ENCODE measurements at regions not wholly inside any gene's neighbourhood (a gene's known extent, or its start where the extent isn't known, plus 50 kb on each side); places are given as distances from the start of the nearest gene placed in this dataset.
"Not testable (repeated sequence)": the region's sequence is repeated elsewhere in the genome, so short reads cannot be mapped to it uniquely, and the experiment has no call there.

DNA sequence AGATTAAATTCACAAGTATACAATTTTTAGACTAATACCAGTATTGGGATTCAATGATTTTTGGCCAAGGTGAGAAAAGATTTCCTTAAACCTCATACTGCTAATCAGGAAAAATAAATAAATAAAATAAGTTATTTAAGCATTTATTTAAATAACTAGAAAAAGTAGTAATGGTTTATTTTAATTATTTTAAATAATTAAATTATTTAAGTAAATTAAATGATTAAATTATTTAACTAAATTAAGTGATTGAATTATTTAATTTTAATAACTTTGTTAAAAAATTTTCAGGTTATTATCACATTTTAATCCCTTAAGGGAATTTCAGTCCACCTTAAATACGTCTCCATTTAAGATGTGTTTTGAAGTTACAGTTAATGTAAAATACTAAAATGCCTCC, 1831.5 kb upstream of the MIR17HG start:
- no CpG with 5 or more reads among the region's 1 CpG for WGBS (ENCODE audit: insufficient coverage)
- intact Hi-C loops (cut with micrococcal nuclease) = no loop called here
- TF ChIP-seq, protein P1, sequence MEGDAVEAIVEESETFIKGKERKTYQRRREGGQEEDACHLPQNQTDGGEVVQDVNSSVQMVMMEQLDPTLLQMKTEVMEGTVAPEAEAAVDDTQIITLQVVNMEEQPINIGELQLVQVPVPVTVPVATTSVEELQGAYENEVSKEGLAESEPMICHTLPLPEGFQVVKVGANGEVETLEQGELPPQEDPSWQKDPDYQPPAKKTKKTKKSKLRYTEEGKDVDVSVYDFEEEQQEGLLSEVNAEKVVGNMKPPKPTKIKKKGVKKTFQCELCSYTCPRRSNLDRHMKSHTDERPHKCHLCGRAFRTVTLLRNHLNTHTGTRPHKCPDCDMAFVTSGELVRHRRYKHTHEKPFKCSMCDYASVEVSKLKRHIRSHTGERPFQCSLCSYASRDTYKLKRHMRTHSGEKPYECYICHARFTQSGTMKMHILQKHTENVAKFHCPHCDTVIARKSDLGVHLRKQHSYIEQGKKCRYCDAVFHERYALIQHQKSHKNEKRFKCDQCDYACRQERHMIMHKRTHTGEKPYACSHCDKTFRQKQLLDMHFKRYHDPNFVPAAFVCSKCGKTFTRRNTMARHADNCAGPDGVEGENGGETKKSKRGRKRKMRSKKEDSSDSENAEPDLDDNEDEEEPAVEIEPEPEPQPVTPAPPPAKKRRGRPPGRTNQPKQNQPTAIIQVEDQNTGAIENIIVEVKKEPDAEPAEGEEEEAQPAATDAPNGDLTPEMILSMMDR (IDR thresholded peaks at IDR 0.05) = no peak
- no peaks in the 10 kb centered on the region for H3K27me3 ChIP-seq (ENCODE audit: control insufficient read depth, insufficient read depth, low read length)
- DNase-seq = no peak
- no peak overlapping the region for H3K27ac ChIP-seq (ENCODE audit: low read length)
- Mint-ChIP-seq H3K4me3 (no peak overlapping the region), H3K27me3 (ENCODE audit: low read depth in 2 of 2) (no peaks in the 10 kb centered on the region), H3K27ac (no peak overlapping the region), H3K36me3 (no peaks in the 10 kb centered on the region), H3K9me3 (peaks cover 12 to 25% of the 10 kb centered on the region in 2 donors), H3K4me1 (no peaks in the 10 kb centered on the region)
- no peak for ATAC-seq
- H3K4me1 ChIP-seq (ENCODE audit: control insufficient read depth, insufficient read depth, low read length) = no peaks in the 10 kb centered on the region
- H3K36me3 ChIP-seq (ENCODE audit: control insufficient read depth, insufficient read depth, low read length) = no peaks in the 10 kb centered on the region
- H3K9me3 ChIP-seq (ENCODE audit: control insufficient read depth, insufficient read depth, low read length) = peaks cover 3% of the 10 kb centered on the region
- H3K4me3 ChIP-seq (ENCODE audit: low read length) = no peak overlapping the region

DNA sequence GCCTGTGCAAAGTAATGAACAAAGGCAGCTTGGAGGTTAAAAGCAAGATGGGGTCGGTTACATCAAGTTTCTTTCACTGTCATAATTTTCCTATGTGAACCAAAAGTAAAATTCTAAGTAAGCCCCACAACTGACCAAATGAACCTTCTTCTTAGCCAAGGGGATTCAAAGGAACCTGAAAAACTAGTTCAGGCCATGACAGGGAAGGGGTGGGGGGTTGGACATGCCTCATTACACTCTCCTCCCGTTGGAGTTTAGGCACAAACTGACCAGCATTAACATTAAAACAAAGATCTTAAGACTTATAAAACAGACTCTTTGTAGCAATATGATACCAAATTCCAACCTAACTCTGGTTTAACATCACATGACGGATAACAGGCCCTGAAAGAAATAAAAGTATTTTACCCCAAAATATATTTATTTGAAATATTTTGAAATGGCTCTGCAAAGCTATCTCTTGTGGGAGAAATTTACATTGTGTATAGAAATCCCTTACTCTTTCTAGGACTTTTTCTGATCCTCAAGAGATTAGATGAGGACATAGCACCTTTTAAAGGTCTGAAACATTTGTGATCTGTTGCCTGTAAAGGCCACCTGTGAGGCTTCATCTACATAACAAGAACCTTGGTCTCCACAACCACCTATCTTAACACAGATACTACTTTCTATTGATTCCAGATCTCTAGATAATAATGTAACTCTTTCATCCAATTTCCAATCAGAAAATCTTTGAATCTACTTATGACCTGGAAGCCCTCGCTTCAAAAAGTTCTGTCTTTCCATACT, 1829.0 kb upstream of the MIR17HG start:
- no peaks in the 10 kb centered on the region for H3K36me3 Mint-ChIP-seq
- DNase-seq (no peak), ATAC-seq (no peak)
- TF ChIP-seq, protein P1 (IDR thresholded peaks at IDR 0.05) = no peak
- no peaks in the 10 kb centered on the region for H3K36me3 ChIP-seq (ENCODE audit: control insufficient read depth, insufficient read depth, low read length)
- H3K27me3 Mint-ChIP-seq (ENCODE audit: low read depth in 2 of 2) = no peaks in the 10 kb centered on the region
- H3K9me3 ChIP-seq (ENCODE audit: control insufficient read depth, insufficient read depth, low read length) = peaks cover 3% of the 10 kb centered on the region
- H3K27ac Mint-ChIP-seq = no peak overlapping the region
- no peak overlapping the region for H3K4me3 ChIP-seq (ENCODE audit: low read length)
- H3K4me1 Mint-ChIP-seq = no peaks in the 10 kb centered on the region
- intact Hi-C loops (cut with micrococcal nuclease) = no loop called here
- no peak overlapping the region for H3K27ac ChIP-seq (ENCODE audit: low read length)
- 85% methylated on average over 3 of the region's 4 CpGs for WGBS (ENCODE audit: insufficient coverage)
- no peaks in the 10 kb centered on the region for H3K4me1 ChIP-seq (ENCODE audit: control insufficient read depth, insufficient read depth, low read length)
- H3K4me3 Mint-ChIP-seq = no peak overlapping the region
- H3K27me3 ChIP-seq (ENCODE audit: control insufficient read depth, insufficient read depth, low read length) = no peaks in the 10 kb centered on the region
- peaks cover 16 to 24% of the 10 kb centered on the region in 2 donors for H3K9me3 Mint-ChIP-seq

DNA sequence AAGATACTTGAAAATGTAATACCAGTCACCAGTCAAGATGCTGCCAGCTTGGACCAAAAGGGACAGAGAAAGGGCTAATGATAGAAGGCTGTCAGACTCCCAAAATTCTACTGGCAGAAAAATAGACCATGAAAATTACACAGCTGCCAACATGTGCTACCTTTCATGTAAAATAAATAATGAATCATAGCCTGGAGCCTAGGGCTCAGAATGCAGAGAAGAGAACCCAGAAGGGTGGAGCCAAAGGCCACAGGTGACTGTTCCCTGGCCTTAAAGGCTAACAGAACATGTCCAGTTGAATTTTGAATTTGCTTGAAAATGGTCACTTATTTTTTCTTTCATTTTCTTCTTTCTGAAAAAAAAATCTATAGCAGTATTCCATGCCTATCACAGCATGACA, 1827.0 kb upstream of the MIR17HG start:
- intact Hi-C loops (cut with micrococcal nuclease) = no loop called here
- no peaks in the 10 kb centered on the region for H3K4me1 Mint-ChIP-seq
- TF ChIP-seq, protein P1 (IDR thresholded peaks at IDR 0.05) = no peak
- H3K4me3 Mint-ChIP-seq = no peak overlapping the region
- H3K36me3 ChIP-seq (ENCODE audit: control insufficient read depth, insufficient read depth, low read length) = no peaks in the 10 kb centered on the region
- H3K4me1 ChIP-seq (ENCODE audit: control insufficient read depth, insufficient read depth, low read length) = no peaks in the 10 kb centered on the region
- H3K27me3 Mint-ChIP-seq (ENCODE audit: low read depth in 2 of 2) = no peaks in the 10 kb centered on the region
- H3K36me3 Mint-ChIP-seq = no peaks in the 10 kb centered on the region
- no peak overlapping the region for H3K27ac ChIP-seq (ENCODE audit: low read length)
- H3K9me3 Mint-ChIP-seq = peaks cover 16 to 27% of the 10 kb centered on the region in 2 donors
- H3K4me3 ChIP-seq (ENCODE audit: low read length) = no peak overlapping the region
- no peaks in the 10 kb centered on the region for H3K27me3 ChIP-seq (ENCODE audit: control insufficient read depth, insufficient read depth, low read length)
- ATAC-seq (no peak), DNase-seq (no peak)
- no peak overlapping the region for H3K27ac Mint-ChIP-seq
- H3K9me3 ChIP-seq (ENCODE audit: control insufficient read depth, insufficient read depth, low read length) = peaks cover 3% of the 10 kb centered on the region

DNA sequence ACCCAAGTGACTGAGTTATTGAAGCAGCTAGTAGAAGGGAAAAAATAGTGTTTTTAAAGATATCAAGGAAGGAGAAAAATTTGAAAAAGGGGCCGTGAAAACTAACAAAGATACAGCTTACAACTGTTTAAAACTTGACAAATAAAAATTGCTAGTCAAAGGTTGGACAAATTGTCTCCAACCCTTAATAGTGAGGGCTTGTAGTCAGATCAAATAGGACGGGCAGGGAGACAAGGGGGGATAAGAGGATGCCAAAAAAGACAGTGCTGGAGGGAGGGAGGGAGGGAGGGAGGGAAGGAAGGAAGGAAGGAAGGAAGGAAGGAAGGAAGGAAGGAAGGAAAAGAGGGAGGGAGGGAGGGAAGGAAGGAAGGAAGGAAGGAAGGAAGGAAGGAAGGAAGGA, 1825.8 kb upstream of the MIR17HG start:
- not testable (repeated sequence) for H3K27ac Mint-ChIP-seq
- 80% methylated on average over 1 of the region's 2 CpGs for WGBS (ENCODE audit: insufficient coverage)

More for the DNA sequence above, 1825.8 kb upstream of the MIR17HG start:
- DNase-seq; H3K36me3 ChIP-seq (ENCODE audit: control insufficient read depth, insufficient read depth, low read length); H3K27ac ChIP-seq (ENCODE audit: low read length); H3K4me3 Mint-ChIP-seq; H3K4me1 ChIP-seq (ENCODE audit: control insufficient read depth, insufficient read depth, low read length); H3K4me3 ChIP-seq (ENCODE audit: low read length); intact Hi-C loops (cut with micrococcal nuclease); H3K27me3 Mint-ChIP-seq (ENCODE audit: low read depth in 2 of 2); H3K9me3 ChIP-seq (ENCODE audit: control insufficient read depth, insufficient read depth, low read length); ATAC-seq; H3K36me3 Mint-ChIP-seq; H3K4me1 Mint-ChIP-seq; H3K27me3 ChIP-seq (ENCODE audit: control insufficient read depth, insufficient read depth, low read length): not testable (repeated sequence)
- H3K9me3 Mint-ChIP-seq = peaks cover 18 to 32% of the 10 kb centered on the region in 2 donors
